Ovary (tissue), 3 donors: ENCODE measurements at regions not wholly inside any gene's neighbourhood (a gene's known extent, or its start where the extent isn't known, plus 50 kb on each side); places are given as distances from the start of the nearest gene placed in this dataset.

Source experiments
- EP300 ChIP-seq: sonication (generic); formaldehyde crosslinking; IDR thresholded peaks from one replicate; pipeline ENCODE4 v1.6.1; 2017; ENCODE audit warnings: antibody characterized with exemption
- POLR2A ChIP-seq: fragments of 450-650 bp; IDR thresholded peaks from one replicate; pipeline ENCODE4 v1.6.1; 2017; ENCODE audit warnings: antibody characterized with exemption, mild to moderate bottlenecking, moderate library complexity
- TF ChIP-seq, protein P1 (sequence below), 3 donors: fragments of 450-650 bp in 2 of 3; fragments of 200-600 bp in 1 of 3; IDR thresholded peaks; one replicate each; pipeline versions ENCODE4 v1.5.1 to v1.8.0; 2016 to 2022; ENCODE audit warnings: antibody characterized with exemption in 3 of 3, mild to moderate bottlenecking in 1 of 3
- donor health status: DM: no; HTN: no; CAD: no.

DNA sequence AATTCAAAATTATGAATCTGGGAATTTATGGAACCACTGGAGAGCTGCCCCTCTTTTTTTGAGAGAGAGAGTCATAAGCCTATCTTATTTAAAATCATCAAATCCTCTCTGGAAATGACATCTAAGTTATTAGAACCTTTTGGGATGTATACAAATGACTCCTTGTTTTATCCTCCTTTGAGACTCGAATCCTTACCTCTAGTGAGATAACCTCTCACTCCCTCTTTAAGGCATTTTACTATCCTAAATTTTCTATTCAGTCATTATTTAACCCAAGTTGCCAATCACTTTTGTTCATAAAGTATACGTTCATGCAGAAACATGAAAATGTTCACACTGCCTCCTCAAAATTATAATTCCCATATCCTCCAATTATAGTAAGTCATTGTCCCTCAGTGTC lies 313.6 kb upstream of the C1orf87 start:
- TF ChIP-seq, protein P1, sequence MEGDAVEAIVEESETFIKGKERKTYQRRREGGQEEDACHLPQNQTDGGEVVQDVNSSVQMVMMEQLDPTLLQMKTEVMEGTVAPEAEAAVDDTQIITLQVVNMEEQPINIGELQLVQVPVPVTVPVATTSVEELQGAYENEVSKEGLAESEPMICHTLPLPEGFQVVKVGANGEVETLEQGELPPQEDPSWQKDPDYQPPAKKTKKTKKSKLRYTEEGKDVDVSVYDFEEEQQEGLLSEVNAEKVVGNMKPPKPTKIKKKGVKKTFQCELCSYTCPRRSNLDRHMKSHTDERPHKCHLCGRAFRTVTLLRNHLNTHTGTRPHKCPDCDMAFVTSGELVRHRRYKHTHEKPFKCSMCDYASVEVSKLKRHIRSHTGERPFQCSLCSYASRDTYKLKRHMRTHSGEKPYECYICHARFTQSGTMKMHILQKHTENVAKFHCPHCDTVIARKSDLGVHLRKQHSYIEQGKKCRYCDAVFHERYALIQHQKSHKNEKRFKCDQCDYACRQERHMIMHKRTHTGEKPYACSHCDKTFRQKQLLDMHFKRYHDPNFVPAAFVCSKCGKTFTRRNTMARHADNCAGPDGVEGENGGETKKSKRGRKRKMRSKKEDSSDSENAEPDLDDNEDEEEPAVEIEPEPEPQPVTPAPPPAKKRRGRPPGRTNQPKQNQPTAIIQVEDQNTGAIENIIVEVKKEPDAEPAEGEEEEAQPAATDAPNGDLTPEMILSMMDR (IDR thresholded peaks at IDR 0.05) = no peak
- TF ChIP-seq POLR2A (no peak), EP300 (no peak)
